ENCODE measurements at regions not wholly inside any gene's neighbourhood (a gene's known extent, or its start where the extent isn't known, plus 50 kb on each side); places are given as distances from the start of the nearest gene placed in this dataset.
"Not testable (repeated sequence)": the region's sequence is repeated elsewhere in the genome, so short reads cannot be mapped to it uniquely, and the experiment has no call there.

GRCh38 chr3:130800829-130801228 is 54.2 kb upstream of the PIK3R4 start:
- Histone ChIP-seq H3K36me3 (no peaks in the 10 kb centered on the region), H3K9me3 (no peaks in the 10 kb centered on the region), H3K27ac (no peak overlapping the region), H3K4me1 (no peaks in the 10 kb centered on the region), H3K4me3 (no peak overlapping the region), H3K27me3 (no peaks in the 10 kb centered on the region)
- no peak for DNase-seq (ENCODE audit: low spot score in 2 of 2)
- no peak for TF ChIP-seq CTCF (IDR thresholded peaks at IDR 0.05)
- intact Hi-C loops (cut with DNase I) = no loop called here

GRCh38 chr3:130801473-130801872 is 54.8 kb upstream of the PIK3R4 start:
- no peak overlapping the region for H3K4me3 ChIP-seq
- no peak for TF ChIP-seq CTCF (IDR thresholded peaks at IDR 0.05)
- H3K27ac ChIP-seq = no peak overlapping the region
- no peaks in the 10 kb centered on the region for H3K27me3 ChIP-seq
- no peaks in the 10 kb centered on the region for H3K36me3 ChIP-seq
- DNase-seq (ENCODE audit: low spot score in 2 of 2) = no peak
- no peaks in the 10 kb centered on the region for H3K9me3 ChIP-seq
- no peaks in the 10 kb centered on the region for H3K4me1 ChIP-seq
- intact Hi-C loops (cut with DNase I) = no loop called here

- no peaks in the 10 kb centered on the region for H3K4me1 ChIP-seq
- H3K4me3 ChIP-seq = no peak overlapping the region
- DNase-seq (ENCODE audit: low spot score in 2 of 2) = no peak
- TF ChIP-seq CTCF (IDR thresholded peaks at IDR 0.05) = no peak
- H3K27ac ChIP-seq = no peak overlapping the region
- H3K9me3 ChIP-seq = no peaks in the 10 kb centered on the region
- no peaks in the 10 kb centered on the region for H3K36me3 ChIP-seq
- H3K27me3 ChIP-seq = no peaks in the 10 kb centered on the region
- intact Hi-C loops (cut with DNase I) = no loop called here
These were observed 64.9 kb upstream of the PIK3R4 start for GRCh38 chr3:130811557-130811956.

GRCh38 chr3:130814691-130815472 is 68.3 kb upstream of the PIK3R4 start:
- DNase-seq (ENCODE audit: low spot score in 2 of 2) = no peak

GRCh38 chr3:130816561-130817445 is 70.2 kb upstream of the PIK3R4 start:
- intact Hi-C loops (cut with DNase I) = no loop called here
- Histone ChIP-seq H3K9me3 (no peaks in the 10 kb centered on the region), H3K4me3 (no peak overlapping the region), H3K27ac (no peak overlapping the region), H3K4me1 (no peaks in the 10 kb centered on the region), H3K27me3 (no peaks in the 10 kb centered on the region), H3K36me3 (no peaks in the 10 kb centered on the region)
- no peak for TF ChIP-seq CTCF (IDR thresholded peaks at IDR 0.05)
- DNase-seq (ENCODE audit: low spot score in 2 of 2) = no peak

More at GRCh38 chr3:130814691-130815472, 68.3 kb upstream of the PIK3R4 start:
- TF ChIP-seq CTCF (IDR thresholded peaks at IDR 0.05) = no peak
- Histone ChIP-seq H3K4me1 (no peaks in the 10 kb centered on the region), H3K27ac (no peak overlapping the region), H3K4me3 (no peak overlapping the region), H3K27me3 (no peaks in the 10 kb centered on the region), H3K9me3 (no peaks in the 10 kb centered on the region), H3K36me3 (no peaks in the 10 kb centered on the region)
- intact Hi-C loops (cut with DNase I) = no loop called here

GRCh38 chr3:130818066-130818465 is 71.4 kb upstream of the PIK3R4 start:
- H3K4me1 ChIP-seq; H3K36me3 ChIP-seq; H3K27ac ChIP-seq; DNase-seq (ENCODE audit: low spot score in 2 of 2); intact Hi-C loops (cut with DNase I); H3K9me3 ChIP-seq; H3K27me3 ChIP-seq; H3K4me3 ChIP-seq: not testable (repeated sequence)
